ENCODE measurements at regions not wholly inside any gene's neighbourhood (a gene's known extent, or its start where the extent isn't known, plus 50 kb on each side); places are given as distances from the start of the nearest gene placed in this dataset.

GRCh38 chr14:97388408-97388807, 591.2 kb downstream of the VRK1 start:
- H2AFZ ChIP-seq (replicated peaks; ENCODE audit: low read length, poor library complexity): no peak overlapping the region
- H4K20me1 ChIP-seq (ENCODE audit: insufficient read depth, low read length): no peaks in the 10 kb centered on the region
- no peaks in the 10 kb centered on the region for H3K9me1 ChIP-seq (ENCODE audit: insufficient read depth, low read length)
- no TSS peak for BruUV-seq (replicated peaks)
- no peak overlapping the region for H3K4me3 ChIP-seq (ENCODE audit: insufficient read depth, low read depth, low read length)
- CTCF ChIA-PET: no interaction called here
- no peak overlapping the region for H2AK9ac ChIP-seq (replicated peaks; ENCODE audit: low read depth, low read length, poor library complexity)
- ATAC-seq (ENCODE audit: low read depth) (no peak), DNase-seq (no peak)
- POLR2A ChIA-PET (ENCODE audit: unreplicated experiment): no interaction called here
- H3K4me1 ChIP-seq (ENCODE audit: control insufficient read depth, insufficient read depth, low read length): no peaks in the 10 kb centered on the region
- no peak overlapping the region for H2BK5ac ChIP-seq (ENCODE audit: low read depth, low read length, poor library complexity, severe bottlenecking)
- no peak overlapping the region for H2BK20ac ChIP-seq (ENCODE audit: low read depth, low read length)
- no peaks in the 10 kb centered on the region for H3K36me3 ChIP-seq (ENCODE audit: control insufficient read depth, insufficient read depth, low read length)
- H4K91ac ChIP-seq (ENCODE audit: insufficient read depth, low read depth, low read length): no peak overlapping the region
- no peak for TF ChIP-seq CTCF (conservative IDR thresholded peaks at IDR 0.05; ENCODE audit: low read depth, low read length)
- no peak for TF ChIP-seq RAD21 (IDR thresholded peaks at IDR 0.05; ENCODE audit: low read length)
- no peak for TF ChIP-seq CEBPB (IDR thresholded peaks at IDR 0.05; ENCODE audit: low read depth, low read length)
- TF ChIP-seq RFX5 (IDR thresholded peaks at IDR 0.05; ENCODE audit: low read depth, low read length): no peak
- no peak for TF ChIP-seq USF2 (IDR thresholded peaks at IDR 0.05; ENCODE audit: low read depth, low read length)
- no peak for TF ChIP-seq CHD1 (IDR thresholded peaks at IDR 0.05; ENCODE audit: low read depth, low read length)
- TF ChIP-seq MXI1 (IDR thresholded peaks at IDR 0.05; ENCODE audit: borderline replicate concordance, low read depth, low read length): no peak
- no peak for TF ChIP-seq RCOR1 (IDR thresholded peaks at IDR 0.05; ENCODE audit: insufficient replicate concordance, low read length)
- no peak for TF ChIP-seq ELK1 (IDR thresholded peaks at IDR 0.05; ENCODE audit: borderline replicate concordance, low read depth, low read length)
- no peak for TF ChIP-seq FOS (IDR thresholded peaks at IDR 0.05; ENCODE audit: low read depth, low read length)
- TF ChIP-seq SMC3 (IDR thresholded peaks at IDR 0.05; ENCODE audit: low read depth, low read length): no peak
- TF ChIP-seq MAZ (IDR thresholded peaks at IDR 0.05; ENCODE audit: borderline replicate concordance, low read depth, low read length): no peak
- no peak for TF ChIP-seq BHLHE40 (IDR thresholded peaks at IDR 0.05; ENCODE audit: low read depth, low read length)
- no peak for TF ChIP-seq POLR2A (IDR thresholded peaks at IDR 0.05; ENCODE audit: low read depth, low read length)
- no peak for TF ChIP-seq NFE2L2 (IDR thresholded peaks at IDR 0.05; ENCODE audit: low read depth, low read length)
- no peak for TF ChIP-seq MAFK (IDR thresholded peaks at IDR 0.05; ENCODE audit: low read depth, low read length)
- H2AK5ac ChIP-seq (ENCODE audit: low read depth, low read length): no peak overlapping the region
- H3K14ac ChIP-seq (replicated peaks; ENCODE audit: low read depth, low read length): no peak overlapping the region
- intact Hi-C loops (cut with micrococcal nuclease): no loop called here
- in situ Hi-C loops (cut with MboI; ENCODE audit: low sequenced_read_pairs): no loop called here
- no peak overlapping the region for H4K8ac ChIP-seq (ENCODE audit: low read depth in 2 of 2, low read length in 2 of 2)
- H3K9me3 ChIP-seq (ENCODE audit: control insufficient read depth, insufficient read depth, low read length): peaks cover 28% of the 10 kb centered on the region
- H2BK15ac ChIP-seq (ENCODE audit: low read depth, low read length): no peak overlapping the region
- H3K27me3 ChIP-seq (ENCODE audit: control insufficient read depth, insufficient read depth, low read length): no peaks in the 10 kb centered on the region
- 80% methylated on average over 1 of the region's 9 CpGs; no CpG with 5 or more reads in 1 of the 2 experiments for WGBS, 2 experiments (ENCODE audit: extremely low coverage in 2 of 2, insufficient read length in 1 of 2)
- no peak overlapping the region for H4K5ac ChIP-seq (ENCODE audit: low read depth, low read length)
- H3K9ac ChIP-seq (ENCODE audit: low read depth, low read length): no peak overlapping the region
- no peak overlapping the region for H2BK120ac ChIP-seq (ENCODE audit: low read depth, low read length)
- H3K23ac ChIP-seq (ENCODE audit: low read depth, low read length): no peak overlapping the region
- H3K79me1 ChIP-seq (ENCODE audit: low read depth in 1 of 2, low read length in 2 of 2): no peaks in the 10 kb centered on the region
- dilution Hi-C loops (cut with HindIII; ENCODE audit: low sequenced_read_pairs, unreplicated experiment): no loop called here
- no peak overlapping the region for H3K18ac ChIP-seq (ENCODE audit: low read depth, low read length)
- no peak overlapping the region for H3K27ac ChIP-seq (ENCODE audit: insufficient read depth, low read length)
- no peak overlapping the region for H3K4me2 ChIP-seq (ENCODE audit: low read depth, low read length)
- H3K4ac ChIP-seq (ENCODE audit: low read depth, low read length): no peak overlapping the region
- H3K56ac ChIP-seq (ENCODE audit: extremely low read depth, insufficient read depth, low read length): no peak overlapping the region

Measured in IMR-90 (cell line).